GM12878 (cell line): ENCODE measurements at regions not wholly inside any gene's neighbourhood (a gene's known extent, or its start where the extent isn't known, plus 50 kb on each side); places are given as distances from the start of the nearest gene placed in this dataset.

ENCODE experiments used
- ATAC-seq: fragments of 200-7000 bp; cut with Tn5 transposase; 3 replicates; pipeline ENCODE4 v1.9.1; 2020; ENCODE audit warnings: mild to moderate bottlenecking, moderate library complexity
- BruUV-seq: library from RNA; stranded (reverse); fragments of 400-500 nt; replicated peaks from 2 replicates; lab custom pipeline; 2021; lab: Mats Ljungman, UMichigan
- CTCF ChIA-PET: fragments of 300-600 bp; sonication (Branson Sonifier 250); formaldehyde crosslinking; extraction: SDS; loops from one replicate; lab custom pipeline; 2021; ENCODE audit warnings: inconsistent platforms; lab: Yijun Ruan, JAX
- POLR2A ChIA-PET: fragments of 350-600 bp; formaldehyde crosslinking; extraction: SDS; loops from one replicate; lab custom pipeline; 2021; ENCODE audit warnings: inconsistent platforms; lab: Charles Lee
- RAD21 ChIA-PET: fragments of 300-600 bp; sonication (Branson Sonifier 250); formaldehyde crosslinking; loops from one replicate; lab custom pipeline; 2023; ENCODE audit warnings: antibody characterized with exemption; ENCODE audit not compliant: unreplicated experiment; lab: Charles Lee
- SMC1A ChIA-PET: fragments of 300-600 bp; sonication (Branson Sonifier 250); formaldehyde crosslinking; loops from one replicate; lab custom pipeline; 2023; ENCODE audit not compliant: unreplicated experiment, uncharacterized antibody; lab: Charles Lee
- DNase-seq: peaks from one replicate; pipeline ENCODE4 v3.0.0-alpha.2; 2011; ENCODE audit warnings: low read depth, low spot score
- FAIRE-seq: peaks from 3 replicates; lab custom pipeline; 2011; peaks lifted over from hg19 to GRCh38; lab: Jason Lieb, UNC
- H2AFZ ChIP-seq: 2 replicates; pipeline ENCODE4 v1.6.0; 2011; ENCODE audit warnings: low read depth, low read length, control low read depth; ENCODE audit not compliant: control insufficient read depth
- H3K27ac ChIP-seq: 2 replicates; pipeline ENCODE4 v1.5.1; 2011; ENCODE audit warnings: control low read depth; ENCODE audit not compliant: control insufficient read depth, insufficient read depth
- H3K27me3 ChIP-seq, 2 experiments: replicated peaks in 1 of 2; 2 replicates each; pipeline versions ENCODE4 v1.6.0 to v1.6.1; 2011; ENCODE audit warnings: low read length in 1 of 2; ENCODE audit not compliant: control insufficient read depth in 2 of 2, insufficient read depth in 2 of 2
- H3K36me3 ChIP-seq, 2 experiments: 2 replicates each; pipeline ENCODE4 v1.5.1; 2011; ENCODE audit warnings: low read length in 1 of 2; ENCODE audit not compliant: control insufficient read depth in 2 of 2, insufficient read depth in 2 of 2
- H3K4me1 ChIP-seq: 2 replicates; pipeline ENCODE4 v1.6.1; 2011; ENCODE audit warnings: mild to moderate bottlenecking, low read length, moderate library complexity, mixed read lengths; ENCODE audit not compliant: control insufficient read depth, insufficient read depth
- H3K4me2 ChIP-seq: 2 replicates; pipeline ENCODE4 v1.6.0; 2011; ENCODE audit warnings: control low read depth; ENCODE audit not compliant: control insufficient read depth, insufficient read depth
- H3K4me3 ChIP-seq: fragments of 200-600 bp; sonication (generic); 2 replicates; pipeline ENCODE4 v1.5.1; 2016
- H3K79me2 ChIP-seq: 2 replicates; pipeline ENCODE4 v1.6.0; 2011; ENCODE audit warnings: low read length; ENCODE audit not compliant: control insufficient read depth, insufficient read depth
- H3K9ac ChIP-seq: 2 replicates; pipeline ENCODE4 v1.8.0; 2011; ENCODE audit warnings: low read length, control low read depth, mixed read lengths; ENCODE audit not compliant: control insufficient read depth, insufficient read depth
- H3K9me3 ChIP-seq: replicated peaks from 3 replicates; pipeline ENCODE4 v1.5.1; 2011; ENCODE audit warnings: mild to moderate bottlenecking, low read length; ENCODE audit not compliant: control insufficient read depth, insufficient read depth
- H4K20me1 ChIP-seq: 2 replicates; pipeline ENCODE4 v1.6.0; 2011; ENCODE audit not compliant: control insufficient read depth, insufficient read depth
- CUX1 ChIP-seq: IDR thresholded peaks from 2 replicates; pipeline ENCODE4 v1.6.1; 2012; ENCODE audit warnings: improper control_type of control experiment, low read depth, low read length; ENCODE audit not compliant: insufficient replicate concordance
- GABPA ChIP-seq: IDR thresholded peaks from 2 replicates; pipeline ENCODE4 v1.6.1; 2014; ENCODE audit warnings: antibody characterized with exemption, low read depth, mild to moderate bottlenecking, inconsistent platforms
- JUND ChIP-seq: IDR thresholded peaks from 2 replicates; pipeline ENCODE4 v1.6.1; 2012; ENCODE audit warnings: low read depth, mild to moderate bottlenecking, low read length, improper control_type of control experiment, moderate library complexity
- TARDBP ChIP-seq: IDR thresholded peaks from 2 replicates; pipeline ENCODE4 v1.6.1; 2016; ENCODE audit warnings: borderline replicate concordance
- ZBTB40 ChIP-seq: fragments of 450-650 bp; IDR thresholded peaks from 2 replicates; pipeline ENCODE4 v1.6.1; 2016; ENCODE audit warnings: mild to moderate bottlenecking, moderate library complexity, borderline replicate concordance
- ZNF217 ChIP-seq: fragments of 450-650 bp; IDR thresholded peaks from 2 replicates; pipeline ENCODE4 v1.6.1; 2017; ENCODE audit warnings: antibody characterized with exemption, mild to moderate bottlenecking
- in situ Hi-C: fragments of 300-500 bp; cut with MboI; formaldehyde crosslinking; loops from 9 replicates; pipeline ENCODE4 v1.14.3; 2018; ENCODE audit warnings: mixed read lengths
- intact Hi-C: fragments of 100-400 bp; cut with micrococcal nuclease; formaldehyde crosslinking; loops from one replicate; pipeline ENCODE4 v1.14.2; 2022; ENCODE audit not compliant: unreplicated experiment
- TF ChIP-seq, protein P1 (sequence below): fragments of 450-650 bp; IDR thresholded peaks from 2 replicates; pipeline ENCODE4 v1.6.1; 2018; ENCODE audit warnings: borderline replicate concordance, mild to moderate bottlenecking; ENCODE audit not compliant: partially characterized antibody

DNA sequence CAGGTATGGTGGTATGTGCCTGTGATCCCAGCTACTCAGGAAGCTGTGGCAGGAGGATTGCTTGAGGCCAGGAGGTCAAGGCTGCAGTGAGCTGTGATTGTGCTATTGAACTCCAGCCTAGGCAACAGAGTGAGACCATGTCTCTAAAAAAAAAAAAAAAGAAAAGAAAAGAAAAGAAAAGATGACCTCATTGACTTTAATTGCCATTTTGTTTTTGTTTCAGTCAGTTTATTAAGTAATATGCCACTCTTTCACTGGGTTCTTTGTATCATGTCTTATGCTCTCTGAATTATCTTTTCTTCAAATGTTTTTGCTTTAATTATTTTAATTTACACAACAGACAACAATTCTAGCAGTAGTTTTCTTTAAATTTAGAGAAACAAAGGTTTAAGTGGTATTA lies 293.8 kb downstream of the TSHZ3 start:
- intact Hi-C loops, result no loop called here
- Histone ChIP-seq H4K20me1 (no peaks in the 10 kb centered on the region), H3K4me1 (no peaks in the 10 kb centered on the region), H3K4me3 (no peak overlapping the region), H3K9ac (no peak overlapping the region), H3K9me3 (no peaks in the 10 kb centered on the region), H2AFZ (no peak overlapping the region), H3K36me3 (no peaks in the 10 kb centered on the region), H3K4me2 (no peak overlapping the region), H3K79me2 (no peaks in the 10 kb centered on the region), H3K27me3 (no peaks in the 10 kb centered on the region), H3K27ac (no peak overlapping the region)
- no peak for TF ChIP-seq JUND
- TF ChIP-seq CUX1, result no peak
- TF ChIP-seq ZNF217, result no peak
- no peak for TF ChIP-seq TARDBP
- no peak for TF ChIP-seq ZBTB40
- TF ChIP-seq, protein P1, sequence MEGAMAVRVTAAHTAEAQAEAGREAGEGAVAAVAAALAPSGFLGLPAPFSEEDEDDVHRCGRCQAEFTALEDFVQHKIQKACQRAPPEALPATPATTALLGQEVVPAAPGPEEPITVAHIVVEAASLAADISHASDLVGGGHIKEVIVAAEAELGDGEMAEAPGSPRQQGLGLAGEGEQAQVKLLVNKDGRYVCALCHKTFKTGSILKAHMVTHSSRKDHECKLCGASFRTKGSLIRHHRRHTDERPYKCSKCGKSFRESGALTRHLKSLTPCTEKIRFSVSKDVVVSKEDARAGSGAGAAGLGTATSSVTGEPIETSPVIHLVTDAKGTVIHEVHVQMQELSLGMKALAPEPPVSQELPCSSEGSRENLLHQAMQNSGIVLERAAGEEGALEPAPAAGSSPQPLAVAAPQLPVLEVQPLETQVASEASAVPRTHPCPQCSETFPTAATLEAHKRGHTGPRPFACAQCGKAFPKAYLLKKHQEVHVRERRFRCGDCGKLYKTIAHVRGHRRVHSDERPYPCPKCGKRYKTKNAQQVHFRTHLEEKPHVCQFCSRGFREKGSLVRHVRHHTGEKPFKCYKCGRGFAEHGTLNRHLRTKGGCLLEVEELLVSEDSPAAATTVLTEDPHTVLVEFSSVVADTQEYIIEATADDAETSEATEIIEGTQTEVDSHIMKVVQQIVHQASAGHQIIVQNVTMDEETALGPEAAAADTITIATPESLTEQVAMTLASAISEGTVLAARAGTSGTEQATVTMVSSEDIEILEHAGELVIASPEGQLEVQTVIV, result no peak
- no peak for TF ChIP-seq GABPA
- POLR2A ChIA-PET, result no interaction called here
- no TSS peak for BruUV-seq
- FAIRE-seq (no peak), DNase-seq (no peak), ATAC-seq (no peak)
- in situ Hi-C loops, result no loop called here
- RAD21 ChIA-PET, result no interaction called here
- CTCF ChIA-PET, result no interaction called here
- SMC1A ChIA-PET, result no interaction called here
